Effector memory CD8-positive, alpha-beta T cell (primary cell): ENCODE measurements at regions not wholly inside any gene's neighbourhood (a gene's known extent, or its start where the extent isn't known, plus 50 kb on each side); places are given as distances from the start of the nearest gene placed in this dataset.

Experiments
- ATAC-seq: fragments of 150-1000 bp; cut with Tn5 transposase; replicated peaks from 2 replicates; pipeline ENCODE4 v1.10.0; 2021; ENCODE audit warnings: mild to moderate bottlenecking, moderate library complexity
- DNase-seq, 3 experiments: peaks; one replicate each; pipeline ENCODE4 v3.0.0; 2021
- H3K27ac Mint-ChIP-seq, 2 donors: one replicate each; pipeline ENCODE4 v1.8.0; 2022; ENCODE audit warnings: mild to moderate bottlenecking in 2 of 2, mixed read lengths in 2 of 2, moderate library complexity in 2 of 2
- H3K27me3 Mint-ChIP-seq, 2 donors: one replicate each; pipeline ENCODE4 v1.8.0; 2022; ENCODE audit warnings: mixed read lengths in 2 of 2
- H3K36me3 Mint-ChIP-seq: one replicate; pipeline ENCODE4 v1.8.0; 2022; ENCODE audit warnings: mild to moderate bottlenecking, moderate library complexity, mixed read lengths; ENCODE audit not compliant: insufficient read depth
- H3K4me1 Mint-ChIP-seq, 2 donors: one replicate each; pipeline ENCODE4 v1.8.0; 2022; ENCODE audit warnings: low read depth in 2 of 2, mixed read lengths in 2 of 2
- H3K4me3 Mint-ChIP-seq, 2 donors: one replicate each; pipeline ENCODE4 v1.8.0; 2022; ENCODE audit warnings: mild to moderate bottlenecking in 2 of 2, mixed read lengths in 2 of 2, moderate library complexity in 2 of 2
- H3K9me3 Mint-ChIP-seq, 2 donors: one replicate each; pipeline ENCODE4 v1.8.0; 2022; ENCODE audit warnings: mixed read lengths in 2 of 2

DNA sequence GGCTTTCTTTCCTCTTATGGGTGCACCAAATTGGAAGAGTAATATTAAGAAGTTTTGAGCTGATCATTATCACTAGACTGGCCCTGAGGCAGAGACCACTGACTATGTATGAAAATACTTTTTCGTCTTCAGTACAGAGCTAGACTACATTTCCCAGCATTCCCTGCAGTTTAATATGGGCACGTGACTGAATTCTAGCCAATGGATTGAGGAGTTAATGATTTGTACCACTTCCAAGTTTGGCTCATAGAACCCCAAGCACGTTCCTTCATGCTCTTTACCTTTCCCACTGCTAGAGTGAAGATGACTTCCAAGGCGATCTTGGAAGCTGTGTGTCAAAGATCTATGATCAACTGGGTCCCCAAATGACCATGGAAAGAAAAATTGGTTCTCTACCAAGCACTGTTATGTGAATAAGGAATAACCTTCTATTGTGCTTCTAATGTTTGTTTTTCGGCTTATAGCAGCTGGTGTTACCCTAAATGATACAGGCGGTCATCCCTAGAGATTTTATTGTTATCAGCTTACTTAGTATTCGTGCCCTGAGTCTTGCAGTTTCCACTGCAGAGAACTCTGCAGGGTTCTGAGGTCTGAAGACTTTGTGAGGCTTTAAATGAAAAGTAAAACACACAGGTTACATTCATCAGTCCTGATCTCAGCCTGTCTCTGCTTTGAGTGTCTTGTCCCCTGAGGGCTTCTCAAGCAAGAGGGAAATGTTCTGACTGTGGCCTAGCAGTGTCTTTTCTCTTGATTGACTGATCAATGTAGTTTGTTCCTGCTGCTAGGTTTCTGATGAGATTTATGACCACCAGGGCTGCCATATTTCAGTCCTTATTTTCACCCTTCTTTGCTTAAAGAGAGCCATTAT lies 486.8 kb downstream of the PDCD6IP start:
- Mint-ChIP-seq H3K4me1 (no peaks in the 10 kb centered on the region), H3K27ac (no peak overlapping the region), H3K4me3 (no peak overlapping the region), H3K27me3 (peaks cover 6 to 10% of the 10 kb centered on the region in 2 donors), H3K36me3 (peaks cover 3% of the 10 kb centered on the region), H3K9me3 (no peaks in the 10 kb centered on the region)
- no peak for ATAC-seq
- no peak for DNase-seq

DNA sequence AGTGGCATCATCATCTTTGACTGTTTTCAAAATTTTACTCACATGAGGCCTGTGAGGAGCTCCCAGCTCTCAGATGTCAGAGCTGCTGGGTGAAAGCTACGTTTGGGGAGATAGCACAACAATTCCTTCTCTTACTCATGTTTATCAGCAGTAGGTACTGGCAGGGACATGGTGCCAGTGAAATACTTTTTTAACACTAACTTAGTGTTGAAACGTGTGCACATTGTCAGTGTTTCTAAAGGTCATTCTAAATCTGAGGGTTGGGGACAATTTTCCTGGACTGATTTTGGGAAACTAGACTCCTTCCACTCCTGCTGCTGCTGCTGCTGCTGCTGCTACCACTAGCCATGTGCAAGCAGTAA lies 487.4 kb downstream of the PDCD6IP start:
- H3K27ac Mint-ChIP-seq = no peak overlapping the region
- H3K36me3 Mint-ChIP-seq = peaks cover 3% of the 10 kb centered on the region
- peaks cover under 1 to 10% of the 10 kb centered on the region in 2 donors for H3K27me3 Mint-ChIP-seq
- DNase-seq (no peak), ATAC-seq (no peak)
- no peaks in the 10 kb centered on the region for H3K4me1 Mint-ChIP-seq
- no peak overlapping the region for H3K4me3 Mint-ChIP-seq
- H3K9me3 Mint-ChIP-seq = no peaks in the 10 kb centered on the region

DNA sequence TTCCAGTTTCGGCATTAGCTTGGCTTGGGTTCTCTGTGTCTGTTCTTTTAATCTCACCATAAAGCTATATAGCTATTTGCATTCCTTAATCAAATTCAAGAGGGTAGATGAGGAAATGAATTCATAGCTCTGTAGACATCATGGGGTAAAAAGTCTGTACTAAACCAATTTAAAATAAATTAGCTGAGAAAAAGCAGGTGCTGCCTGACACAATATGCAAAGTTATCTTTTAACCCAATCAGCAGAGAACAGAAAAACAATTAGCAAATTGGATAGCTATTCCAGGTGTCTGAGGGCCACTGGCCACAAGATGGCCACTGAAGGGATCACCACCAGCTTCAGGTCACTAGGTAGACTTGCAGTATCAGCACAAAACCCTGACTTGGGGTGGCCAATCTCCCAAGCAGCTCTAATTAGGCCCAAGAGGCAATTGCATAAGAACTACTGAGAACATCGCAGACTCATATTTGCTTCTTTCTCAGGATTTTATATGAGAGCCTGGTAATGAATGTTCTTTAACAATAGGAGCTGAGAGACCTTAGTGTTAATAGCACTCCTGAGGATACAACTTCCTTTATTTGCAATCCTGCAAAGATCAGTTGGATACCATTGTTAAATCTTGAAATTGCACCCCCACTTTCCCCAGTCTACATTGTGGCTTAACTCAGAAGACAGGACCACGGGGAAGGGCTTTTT lies 494.3 kb downstream of the PDCD6IP start:
- Mint-ChIP-seq H3K4me1 (no peaks in the 10 kb centered on the region), H3K9me3 (no peaks in the 10 kb centered on the region), H3K4me3 (no peak overlapping the region), H3K27ac (no peak overlapping the region), H3K27me3 (peaks cover 0 to 6% of the 10 kb centered on the region in 2 donors), H3K36me3 (peaks cover 3% of the 10 kb centered on the region)
- DNase-seq = no peak
- ATAC-seq = no peak

DNA sequence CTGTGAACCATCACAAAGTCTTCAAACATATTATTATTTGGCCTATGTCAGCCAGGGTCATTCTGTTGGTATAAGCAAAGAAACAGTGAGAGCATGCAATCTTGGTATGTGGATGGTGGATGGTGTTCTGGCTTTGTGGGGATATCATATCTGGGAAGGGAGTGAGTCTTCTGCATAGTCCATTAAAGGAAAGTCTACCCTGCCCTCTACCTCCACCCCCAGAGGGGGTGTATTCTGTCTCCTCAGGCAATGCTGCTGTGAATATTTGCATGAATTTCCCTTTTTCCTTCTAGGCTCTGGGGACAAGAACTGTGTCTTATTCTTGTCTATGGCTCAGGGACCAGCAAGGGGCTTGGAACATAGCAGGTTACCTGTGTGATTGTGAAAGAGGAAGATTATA lies 495.8 kb downstream of the PDCD6IP start:
- no peak for ATAC-seq
- H3K4me1 Mint-ChIP-seq = no peaks in the 10 kb centered on the region
- peaks cover 0 to 11% of the 10 kb centered on the region in 2 donors for H3K27me3 Mint-ChIP-seq
- peaks cover 3% of the 10 kb centered on the region for H3K36me3 Mint-ChIP-seq
- no peaks in the 10 kb centered on the region for H3K9me3 Mint-ChIP-seq
- H3K4me3 Mint-ChIP-seq = no peak overlapping the region
- no peak for DNase-seq
- H3K27ac Mint-ChIP-seq = no peak overlapping the region

DNA sequence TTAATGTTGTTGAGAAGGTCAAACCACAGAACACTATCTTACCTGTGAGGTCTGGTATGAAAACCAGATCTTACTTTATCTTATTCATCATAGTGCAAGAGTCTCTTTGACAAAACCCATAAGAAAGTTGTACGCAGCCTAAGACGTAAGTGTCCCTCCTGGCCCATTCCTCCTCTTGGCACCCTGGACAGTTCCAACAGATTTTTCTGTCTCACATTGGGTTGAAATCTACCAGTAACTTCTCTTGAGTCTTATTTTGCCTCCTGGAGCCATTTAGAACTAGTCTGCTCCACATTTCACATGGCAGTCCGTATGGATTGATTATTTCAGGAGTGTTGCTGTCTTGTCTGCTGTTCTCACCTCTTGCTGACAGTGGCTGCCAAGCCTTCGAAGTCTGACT lies 498.4 kb downstream of the PDCD6IP start:
- ATAC-seq = no peak
- H3K36me3 Mint-ChIP-seq = no peaks in the 10 kb centered on the region
- no peaks in the 10 kb centered on the region for H3K4me1 Mint-ChIP-seq
- no peak overlapping the region for H3K27ac Mint-ChIP-seq
- H3K27me3 Mint-ChIP-seq = peaks cover 9 to 11% of the 10 kb centered on the region in 2 donors
- H3K4me3 Mint-ChIP-seq = no peak overlapping the region
- H3K9me3 Mint-ChIP-seq = no peaks in the 10 kb centered on the region
- DNase-seq = no peak

DNA sequence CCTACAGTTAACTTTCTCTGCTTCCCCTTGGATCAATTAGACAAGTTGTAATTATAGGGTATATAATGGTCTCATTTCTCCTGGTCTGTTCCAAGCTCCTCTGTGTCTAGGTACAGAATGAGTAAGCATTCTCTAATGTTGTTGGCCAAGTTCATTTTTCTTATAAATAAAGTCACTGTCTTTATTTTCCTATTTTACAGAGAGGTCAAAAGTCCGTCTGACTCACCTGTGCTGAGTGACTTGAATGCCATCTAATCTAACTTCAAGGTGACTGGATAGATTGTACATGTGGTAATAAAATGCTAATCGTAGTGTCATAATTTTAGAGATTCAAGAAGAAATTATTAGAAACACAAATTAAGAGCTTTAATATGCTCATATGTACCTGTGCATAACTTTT lies 500.2 kb downstream of the PDCD6IP start:
- no peaks in the 10 kb centered on the region for H3K9me3 Mint-ChIP-seq
- H3K4me3 Mint-ChIP-seq = no peak overlapping the region
- H3K27me3 Mint-ChIP-seq = peaks cover 9 to 11% of the 10 kb centered on the region in 2 donors
- DNase-seq (no peak), ATAC-seq (no peak)
- no peak overlapping the region for H3K27ac Mint-ChIP-seq
- H3K4me1 Mint-ChIP-seq = no peaks in the 10 kb centered on the region
- no peaks in the 10 kb centered on the region for H3K36me3 Mint-ChIP-seq

DNA sequence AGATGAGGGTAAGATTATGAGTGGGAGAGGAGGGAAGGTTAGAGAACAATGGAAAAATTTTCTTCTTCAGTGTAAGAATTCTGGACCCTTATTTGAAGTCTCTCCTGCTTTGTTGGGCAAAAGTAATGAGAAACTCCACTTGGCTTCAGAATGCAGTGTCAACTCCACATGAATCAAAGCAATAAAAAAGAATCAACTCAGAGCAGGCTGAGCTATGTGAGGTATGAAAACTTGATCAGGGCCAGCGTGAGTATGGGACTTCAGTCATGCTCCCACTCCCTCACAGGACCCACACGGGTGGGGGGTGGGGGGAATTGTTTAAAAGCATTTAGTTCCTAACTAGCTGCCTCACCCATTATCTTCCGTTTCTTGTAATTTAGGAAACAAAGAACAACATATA lies 502.2 kb downstream of the PDCD6IP start:
- ATAC-seq (no peak), DNase-seq (no peak)
- Mint-ChIP-seq H3K27ac (no peak overlapping the region), H3K9me3 (no peaks in the 10 kb centered on the region), H3K27me3 (peaks cover 9 to 11% of the 10 kb centered on the region in 2 donors), H3K36me3 (no peaks in the 10 kb centered on the region), H3K4me3 (no peak overlapping the region), H3K4me1 (no peaks in the 10 kb centered on the region)

DNA sequence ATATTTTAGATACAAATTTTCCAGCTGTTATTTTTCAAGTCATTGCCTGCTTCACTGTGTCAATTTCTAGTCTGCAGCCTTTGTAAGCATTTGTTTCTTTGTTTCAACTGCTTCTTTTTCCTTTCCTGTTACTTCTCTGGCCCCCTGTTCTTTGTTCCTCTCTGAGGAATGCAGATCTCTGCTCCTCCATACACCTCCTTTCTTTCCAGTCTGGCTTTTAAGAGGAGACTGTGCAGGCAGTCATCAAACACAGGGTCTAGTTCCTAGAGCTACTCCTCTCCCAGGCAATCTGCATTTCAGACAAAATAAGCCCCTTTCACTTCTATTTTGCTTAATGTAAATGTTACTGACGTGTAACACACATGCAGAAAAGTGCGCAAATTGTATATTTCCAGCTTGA lies 502.9 kb downstream of the PDCD6IP start:
- no peak for DNase-seq
- Mint-ChIP-seq H3K36me3 (no peaks in the 10 kb centered on the region), H3K4me1 (no peaks in the 10 kb centered on the region), H3K27ac (no peak overlapping the region), H3K4me3 (no peak overlapping the region), H3K27me3 (peaks cover 9 to 11% of the 10 kb centered on the region in 2 donors), H3K9me3 (no peaks in the 10 kb centered on the region)
- ATAC-seq = no peak

DNA sequence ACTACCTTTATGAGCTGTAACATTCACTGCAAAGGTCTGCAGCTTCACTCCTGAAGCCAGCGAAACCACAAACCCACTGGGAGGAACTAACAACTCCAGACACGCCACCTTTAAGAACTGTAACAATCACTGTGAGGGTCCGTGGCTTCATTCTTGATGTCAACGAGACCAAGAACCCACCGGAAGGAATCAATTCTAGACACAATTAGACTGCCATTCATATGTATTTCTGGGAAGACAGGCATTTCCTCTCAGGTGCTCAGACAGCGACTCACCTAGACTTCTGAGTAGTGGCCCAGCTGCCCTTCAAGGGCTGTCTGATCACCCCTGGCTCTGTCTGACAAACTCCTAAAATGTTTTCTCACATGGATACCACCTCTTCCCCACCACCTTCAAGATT lies 506.8 kb downstream of the PDCD6IP start:
- Mint-ChIP-seq H3K36me3 (no peaks in the 10 kb centered on the region), H3K9me3 (no peaks in the 10 kb centered on the region), H3K4me1 (no peaks in the 10 kb centered on the region), H3K27me3 (peaks cover 0 to 4% of the 10 kb centered on the region in 2 donors), H3K4me3 (no peak overlapping the region), H3K27ac (no peak overlapping the region)
- ATAC-seq = no peak
- DNase-seq = no peak

DNA sequence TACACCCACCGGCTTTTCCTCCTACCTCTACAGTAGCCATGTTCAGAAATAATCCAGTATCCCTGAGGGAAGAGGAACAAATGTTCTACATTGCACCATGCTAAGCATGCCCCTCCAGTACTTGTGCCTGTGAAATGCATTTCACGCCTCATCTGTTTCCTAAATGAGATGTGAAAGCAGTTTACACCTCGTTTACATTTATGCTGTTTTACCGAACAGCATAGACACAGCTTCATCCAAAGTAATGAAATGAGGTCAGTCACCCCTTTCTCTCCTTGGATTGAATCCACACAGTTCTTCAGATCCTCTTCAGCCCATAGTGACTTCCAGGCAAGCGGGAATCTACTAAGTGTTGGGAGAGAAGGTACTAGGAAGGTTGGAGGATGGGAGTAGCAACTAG lies 514.3 kb downstream of the PDCD6IP start:
- no peaks in the 10 kb centered on the region for H3K27me3 Mint-ChIP-seq
- H3K36me3 Mint-ChIP-seq = no peaks in the 10 kb centered on the region
- DNase-seq = no peak
- H3K27ac Mint-ChIP-seq = no peak overlapping the region
- no peaks in the 10 kb centered on the region for H3K4me1 Mint-ChIP-seq
- no peak for ATAC-seq
- H3K9me3 Mint-ChIP-seq = no peaks in the 10 kb centered on the region
- no peak overlapping the region for H3K4me3 Mint-ChIP-seq

DNA sequence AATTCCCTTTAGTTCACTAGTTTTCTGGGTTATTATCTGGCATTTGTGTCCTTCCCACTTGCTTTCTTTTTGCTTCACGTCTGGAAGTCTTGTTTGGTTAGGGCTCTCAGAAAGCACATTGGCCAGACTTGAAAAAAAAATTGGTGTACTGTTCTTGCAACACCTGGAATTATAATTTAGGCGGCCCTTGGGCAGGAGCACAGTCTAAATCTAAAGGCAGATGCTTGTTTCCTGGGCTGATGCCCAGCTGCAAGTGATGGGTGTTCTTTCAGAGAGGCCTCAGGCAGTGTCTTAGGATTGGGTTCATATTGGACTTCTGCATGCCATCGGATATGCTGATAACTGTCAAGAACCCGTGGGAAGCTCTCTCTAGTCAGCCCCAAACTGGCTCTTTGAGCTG lies 521.5 kb downstream of the PDCD6IP start:
- no peak overlapping the region for H3K27ac Mint-ChIP-seq
- H3K9me3 Mint-ChIP-seq = peaks cover 0 to 5% of the 10 kb centered on the region in 2 donors

DNA sequence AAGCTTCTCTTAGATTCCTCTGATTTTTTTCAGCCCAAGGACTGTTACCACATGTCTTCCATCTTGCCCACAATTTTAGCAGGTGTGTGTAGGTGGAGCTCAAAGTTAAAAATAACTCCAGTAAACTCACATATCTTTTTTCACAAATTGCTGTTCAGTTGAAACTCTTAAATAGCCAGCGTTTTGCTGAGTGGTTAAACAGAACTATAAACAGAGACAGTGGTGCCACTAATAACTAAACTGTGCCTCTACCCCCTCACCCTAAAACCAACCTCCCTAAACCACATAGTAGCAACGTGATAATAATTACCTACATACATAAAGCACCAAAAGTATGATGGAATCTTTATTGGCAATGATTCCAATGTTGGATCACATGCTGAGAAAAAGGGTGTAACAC lies 525.1 kb downstream of the PDCD6IP start:
- Mint-ChIP-seq H3K4me3 (no peak overlapping the region), H3K36me3 (no peaks in the 10 kb centered on the region), H3K9me3 (peaks cover 0 to 4% of the 10 kb centered on the region in 2 donors), H3K27ac (no peak overlapping the region), H3K4me1 (no peaks in the 10 kb centered on the region), H3K27me3 (peaks cover 0 to 9% of the 10 kb centered on the region in 2 donors)
- DNase-seq = no peak
- no peak for ATAC-seq

More for the DNA sequence above, 521.5 kb downstream of the PDCD6IP start:
- DNase-seq (no peak), ATAC-seq (no peak)
- H3K4me3 Mint-ChIP-seq = no peak overlapping the region
- no peaks in the 10 kb centered on the region for H3K4me1 Mint-ChIP-seq
- H3K27me3 Mint-ChIP-seq = peaks cover 0 to 9% of the 10 kb centered on the region in 2 donors
- H3K36me3 Mint-ChIP-seq = no peaks in the 10 kb centered on the region

DNA sequence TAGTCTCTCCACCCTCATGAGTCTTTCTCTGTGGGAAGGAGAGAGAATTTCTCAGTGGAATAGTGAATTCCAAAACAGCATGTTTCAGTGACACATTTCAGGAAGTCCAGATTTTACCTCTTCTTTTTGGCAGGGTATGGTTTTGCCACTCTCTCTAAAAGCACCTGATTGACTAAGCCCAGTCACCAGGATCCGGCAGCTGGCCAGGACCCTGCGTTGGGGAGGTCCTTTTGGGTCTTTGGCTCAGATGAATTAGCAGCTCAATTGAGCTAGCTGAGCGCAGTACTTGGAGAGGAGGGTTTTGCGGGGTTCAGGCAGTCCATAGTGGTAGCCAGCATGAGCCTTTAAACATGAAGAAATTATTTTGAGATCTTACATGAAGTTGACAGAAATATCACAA lies 548.2 kb downstream of the PDCD6IP start:
- DNase-seq (no peak), ATAC-seq (no peak)
- H3K36me3 Mint-ChIP-seq = no peaks in the 10 kb centered on the region
- H3K27me3 Mint-ChIP-seq = no peaks in the 10 kb centered on the region
- H3K4me3 Mint-ChIP-seq = no peak overlapping the region
- H3K27ac Mint-ChIP-seq = no peak overlapping the region
- no peaks in the 10 kb centered on the region for H3K9me3 Mint-ChIP-seq
- H3K4me1 Mint-ChIP-seq = no peaks in the 10 kb centered on the region
